Neutrophil (primary cell): ENCODE measurements at regions not wholly inside any gene's neighbourhood (a gene's known extent, or its start where the extent isn't known, plus 50 kb on each side); places are given as distances from the start of the nearest gene placed in this dataset.

ENCODE experiments used
- H3K27ac ChIP-seq: fragments of 200-600 bp; sonication (generic); 2 replicates; pipeline ENCODE4 v1.5.1; 2016; ENCODE audit warnings: mild to moderate bottlenecking, moderate library complexity
- H3K27me3 ChIP-seq: fragments of 200-600 bp; sonication (generic); 2 replicates; pipeline ENCODE4 v1.6.0; 2016; ENCODE audit warnings: mild to moderate bottlenecking
- H3K36me3 ChIP-seq: fragments of 200-600 bp; sonication (generic); 2 replicates; pipeline ENCODE4 v1.5.1; 2017
- H3K4me1 ChIP-seq, 2 experiments: fragments of 200-600 bp in 1 of 2; sonication (generic) in 1 of 2; 1 replicate in 1 of 2; 2 replicates in 1 of 2; pipeline versions ENCODE4 v1.5.1 to v1.6.1; 2013 to 2016; ENCODE audit warnings: low read depth in 1 of 2, low read length in 1 of 2, mild to moderate bottlenecking in 1 of 2, moderate library complexity in 1 of 2; ENCODE audit not compliant: control insufficient read depth in 1 of 2, insufficient read depth in 1 of 2
- H3K4me3 ChIP-seq, 2 experiments: fragments of 200-600 bp in 1 of 2; sonication (generic) in 1 of 2; 1 replicate in 1 of 2; 2 replicates in 1 of 2; pipeline ENCODE4 v1.5.1; 2013 to 2016; ENCODE audit warnings: low read depth in 1 of 2, low read length in 1 of 2, mild to moderate bottlenecking in 1 of 2, moderate library complexity in 1 of 2
- H3K9me3 ChIP-seq: fragments of 200-600 bp; sonication (generic); 2 replicates; pipeline ENCODE4 v1.5.1; 2016
- TF ChIP-seq, protein P1 (sequence below): fragments of 200-600 bp; sonication (generic); IDR thresholded peaks from 2 replicates; pipeline ENCODE4 v1.5.1; 2016; ENCODE audit warnings: antibody characterized with exemption

GRCh38 chr2:220463876-220464275 lies 836.4 kb downstream of the SLC4A3 start:
- TF ChIP-seq, protein P1, sequence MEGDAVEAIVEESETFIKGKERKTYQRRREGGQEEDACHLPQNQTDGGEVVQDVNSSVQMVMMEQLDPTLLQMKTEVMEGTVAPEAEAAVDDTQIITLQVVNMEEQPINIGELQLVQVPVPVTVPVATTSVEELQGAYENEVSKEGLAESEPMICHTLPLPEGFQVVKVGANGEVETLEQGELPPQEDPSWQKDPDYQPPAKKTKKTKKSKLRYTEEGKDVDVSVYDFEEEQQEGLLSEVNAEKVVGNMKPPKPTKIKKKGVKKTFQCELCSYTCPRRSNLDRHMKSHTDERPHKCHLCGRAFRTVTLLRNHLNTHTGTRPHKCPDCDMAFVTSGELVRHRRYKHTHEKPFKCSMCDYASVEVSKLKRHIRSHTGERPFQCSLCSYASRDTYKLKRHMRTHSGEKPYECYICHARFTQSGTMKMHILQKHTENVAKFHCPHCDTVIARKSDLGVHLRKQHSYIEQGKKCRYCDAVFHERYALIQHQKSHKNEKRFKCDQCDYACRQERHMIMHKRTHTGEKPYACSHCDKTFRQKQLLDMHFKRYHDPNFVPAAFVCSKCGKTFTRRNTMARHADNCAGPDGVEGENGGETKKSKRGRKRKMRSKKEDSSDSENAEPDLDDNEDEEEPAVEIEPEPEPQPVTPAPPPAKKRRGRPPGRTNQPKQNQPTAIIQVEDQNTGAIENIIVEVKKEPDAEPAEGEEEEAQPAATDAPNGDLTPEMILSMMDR = no peak
- no peaks in the 10 kb centered on the region for H3K27me3 ChIP-seq
- H3K4me3 ChIP-seq = no peak overlapping the region
- no peaks in the 10 kb centered on the region for H3K4me1 ChIP-seq
- no peaks in the 10 kb centered on the region for H3K9me3 ChIP-seq
- no peak overlapping the region for H3K27ac ChIP-seq
- H3K36me3 ChIP-seq = no peaks in the 10 kb centered on the region

- no peaks in the 10 kb centered on the region for H3K27me3 ChIP-seq
- TF ChIP-seq, protein P1 = no peak
- no peaks in the 10 kb centered on the region for H3K9me3 ChIP-seq
- H3K4me3 ChIP-seq = no peak overlapping the region
- H3K36me3 ChIP-seq = no peaks in the 10 kb centered on the region
- H3K27ac ChIP-seq = no peak overlapping the region
- no peaks in the 10 kb centered on the region for H3K4me1 ChIP-seq
Observed at GRCh38 chr2:220465700-220466099, 838.3 kb downstream of the SLC4A3 start.

DNA sequence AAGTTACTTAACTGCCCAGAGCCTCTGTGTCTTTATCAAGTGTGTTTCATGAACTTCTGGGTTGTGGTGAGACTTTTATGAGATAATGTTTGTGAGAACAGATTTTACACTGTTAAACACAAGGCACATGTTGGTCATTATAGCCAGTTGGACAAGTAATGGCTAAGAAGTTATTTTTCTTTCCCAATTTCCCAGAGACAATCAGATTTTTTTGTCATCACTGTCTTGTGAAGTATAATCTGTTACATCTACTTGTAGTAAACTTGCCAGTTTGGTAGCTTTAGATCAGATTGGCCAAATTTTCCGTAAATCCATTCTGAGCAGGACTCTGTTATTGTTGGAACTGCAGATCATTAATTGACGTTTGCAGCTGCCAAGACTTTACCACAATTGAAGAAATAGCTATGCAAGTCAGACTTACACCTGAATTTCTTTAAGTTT lies 838.8 kb downstream of the SLC4A3 start:
- TF ChIP-seq, protein P1 = no peak
- no peak overlapping the region for H3K27ac ChIP-seq
- no peaks in the 10 kb centered on the region for H3K27me3 ChIP-seq
- no peaks in the 10 kb centered on the region for H3K9me3 ChIP-seq
- H3K4me1 ChIP-seq = no peaks in the 10 kb centered on the region
- H3K36me3 ChIP-seq = no peaks in the 10 kb centered on the region
- H3K4me3 ChIP-seq = no peak overlapping the region

GRCh38 chr2:220469201-220469600 lies 841.8 kb downstream of the SLC4A3 start:
- TF ChIP-seq, protein P1 = no peak
- H3K9me3 ChIP-seq = no peaks in the 10 kb centered on the region
- H3K4me1 ChIP-seq = no peaks in the 10 kb centered on the region
- no peaks in the 10 kb centered on the region for H3K36me3 ChIP-seq
- no peak overlapping the region for H3K4me3 ChIP-seq
- no peak overlapping the region for H3K27ac ChIP-seq
- H3K27me3 ChIP-seq = no peaks in the 10 kb centered on the region

GRCh38 chr2:220473611-220474010 lies 846.2 kb downstream of the SLC4A3 start:
- TF ChIP-seq, protein P1 = no peak
- Histone ChIP-seq H3K36me3 (no peaks in the 10 kb centered on the region), H3K9me3 (no peaks in the 10 kb centered on the region), H3K27me3 (no peaks in the 10 kb centered on the region), H3K27ac (no peak overlapping the region), H3K4me1 (no peaks in the 10 kb centered on the region), H3K4me3 (no peak overlapping the region)

DNA sequence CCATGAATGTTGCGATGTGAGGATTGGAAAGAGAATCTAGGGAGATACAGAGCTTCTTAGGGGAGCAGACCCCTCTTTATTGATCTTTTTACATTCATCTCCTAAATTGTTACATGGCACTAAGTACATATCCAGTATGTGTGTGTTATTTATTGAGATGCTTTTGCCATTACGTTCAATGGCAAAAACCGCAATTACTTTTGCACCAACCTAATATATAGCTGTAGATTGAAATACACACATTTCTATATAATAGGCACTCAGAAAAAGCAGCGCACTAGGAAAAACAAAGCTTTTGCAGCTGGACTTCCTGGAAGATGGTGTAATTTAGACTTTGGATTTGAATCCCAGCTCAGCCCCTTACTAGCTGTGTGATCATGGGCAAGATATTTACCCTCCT lies 849.4 kb downstream of the SLC4A3 start:
- no peaks in the 10 kb centered on the region for H3K36me3 ChIP-seq
- no peaks in the 10 kb centered on the region for H3K27me3 ChIP-seq
- TF ChIP-seq, protein P1 = no peak
- H3K4me1 ChIP-seq = no peaks in the 10 kb centered on the region
- H3K9me3 ChIP-seq = no peaks in the 10 kb centered on the region
- no peak overlapping the region for H3K4me3 ChIP-seq
- no peak overlapping the region for H3K27ac ChIP-seq
